Fibroblast of the aortic adventitia (primary cell): ENCODE measurements at regions not wholly inside any gene's neighbourhood (a gene's known extent, or its start where the extent isn't known, plus 50 kb on each side); places are given as distances from the start of the nearest gene placed in this dataset.

Experiments
- DNase-seq: peaks from one replicate; pipeline ENCODE4 v3.0.0-alpha.2; 2010; ENCODE audit warnings: low read depth
- H3K4me3 ChIP-seq: 2 replicates; pipeline ENCODE4 v1.5.1; 2011; ENCODE audit warnings: low read depth, mild to moderate bottlenecking, control low read depth, low read length, moderate library complexity
- TF ChIP-seq, protein P1 (sequence below): IDR thresholded peaks from 2 replicates; pipeline ENCODE4 v1.5.1; 2011; ENCODE audit warnings: mild to moderate bottlenecking, low read length, control low read depth, inconsistent platforms; ENCODE audit not compliant: insufficient read depth

DNA sequence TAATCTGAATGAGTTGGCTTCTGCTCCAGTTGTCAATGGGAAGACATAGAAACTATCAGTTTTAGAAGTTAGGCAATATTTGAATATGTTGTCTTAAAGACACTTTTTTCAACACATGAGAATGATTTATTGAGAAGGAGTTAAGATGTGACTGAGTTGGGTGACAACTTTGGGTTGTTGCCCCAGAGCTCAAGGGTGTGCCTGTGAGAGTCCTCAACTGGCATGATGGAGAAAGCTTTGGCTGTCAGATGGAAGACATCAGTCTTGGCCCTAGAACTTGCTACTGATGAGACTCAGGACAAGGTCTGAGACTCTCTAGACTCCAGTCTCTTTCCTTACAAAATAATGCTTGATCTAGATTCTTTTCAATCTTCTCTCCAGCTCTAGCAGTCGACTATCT, 69.0 kb upstream of the CTAGE1 start:
- H3K4me3 ChIP-seq, result no peak overlapping the region
- TF ChIP-seq, protein P1, sequence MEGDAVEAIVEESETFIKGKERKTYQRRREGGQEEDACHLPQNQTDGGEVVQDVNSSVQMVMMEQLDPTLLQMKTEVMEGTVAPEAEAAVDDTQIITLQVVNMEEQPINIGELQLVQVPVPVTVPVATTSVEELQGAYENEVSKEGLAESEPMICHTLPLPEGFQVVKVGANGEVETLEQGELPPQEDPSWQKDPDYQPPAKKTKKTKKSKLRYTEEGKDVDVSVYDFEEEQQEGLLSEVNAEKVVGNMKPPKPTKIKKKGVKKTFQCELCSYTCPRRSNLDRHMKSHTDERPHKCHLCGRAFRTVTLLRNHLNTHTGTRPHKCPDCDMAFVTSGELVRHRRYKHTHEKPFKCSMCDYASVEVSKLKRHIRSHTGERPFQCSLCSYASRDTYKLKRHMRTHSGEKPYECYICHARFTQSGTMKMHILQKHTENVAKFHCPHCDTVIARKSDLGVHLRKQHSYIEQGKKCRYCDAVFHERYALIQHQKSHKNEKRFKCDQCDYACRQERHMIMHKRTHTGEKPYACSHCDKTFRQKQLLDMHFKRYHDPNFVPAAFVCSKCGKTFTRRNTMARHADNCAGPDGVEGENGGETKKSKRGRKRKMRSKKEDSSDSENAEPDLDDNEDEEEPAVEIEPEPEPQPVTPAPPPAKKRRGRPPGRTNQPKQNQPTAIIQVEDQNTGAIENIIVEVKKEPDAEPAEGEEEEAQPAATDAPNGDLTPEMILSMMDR, result no peak
- DNase-seq, result no peak

DNA sequence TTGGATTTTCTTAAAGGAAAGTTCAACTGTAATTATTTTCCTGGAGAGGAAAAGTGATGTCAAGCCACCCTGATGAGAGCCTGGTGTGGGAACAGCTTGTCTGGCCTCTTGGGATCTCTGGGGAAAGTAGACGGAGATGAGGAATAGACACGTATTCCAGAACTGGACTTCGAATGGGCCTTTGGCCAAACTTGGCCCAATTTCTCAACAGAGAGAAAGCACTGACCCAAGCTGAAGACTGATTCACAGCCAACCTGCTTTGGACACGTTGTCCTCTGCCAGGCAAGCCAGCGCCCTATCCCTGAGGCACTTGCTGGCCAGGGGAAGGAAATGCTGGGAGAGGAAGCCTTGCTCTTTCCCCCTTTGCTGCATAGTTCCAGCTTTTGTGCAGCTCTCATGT, 70.8 kb upstream of the CTAGE1 start:
- peak; percentile 71 for DNase-seq
- TF ChIP-seq, protein P1, result no peak
- no peak overlapping the region for H3K4me3 ChIP-seq

DNA sequence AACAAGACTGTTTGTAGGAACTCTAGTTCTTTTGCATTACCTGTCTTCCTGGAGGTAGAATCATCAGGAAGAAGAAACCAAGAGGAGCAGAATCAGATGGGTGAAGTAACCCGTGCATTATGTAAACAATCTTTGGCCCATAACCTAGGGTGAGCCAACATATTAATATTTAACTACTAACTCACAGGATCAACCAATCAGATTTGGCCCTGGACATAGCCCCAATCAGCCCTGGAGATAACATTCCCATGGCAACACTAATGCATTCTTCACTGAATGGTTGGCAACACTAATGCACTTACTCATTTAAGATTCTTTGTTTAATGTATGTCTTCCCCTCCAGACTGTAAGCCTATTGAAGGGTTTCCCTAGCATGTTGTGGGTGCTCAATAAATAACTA, 72.0 kb upstream of the CTAGE1 start:
- peak; percentile 51 for DNase-seq
- TF ChIP-seq, protein P1, result no peak
- no peak overlapping the region for H3K4me3 ChIP-seq

DNA sequence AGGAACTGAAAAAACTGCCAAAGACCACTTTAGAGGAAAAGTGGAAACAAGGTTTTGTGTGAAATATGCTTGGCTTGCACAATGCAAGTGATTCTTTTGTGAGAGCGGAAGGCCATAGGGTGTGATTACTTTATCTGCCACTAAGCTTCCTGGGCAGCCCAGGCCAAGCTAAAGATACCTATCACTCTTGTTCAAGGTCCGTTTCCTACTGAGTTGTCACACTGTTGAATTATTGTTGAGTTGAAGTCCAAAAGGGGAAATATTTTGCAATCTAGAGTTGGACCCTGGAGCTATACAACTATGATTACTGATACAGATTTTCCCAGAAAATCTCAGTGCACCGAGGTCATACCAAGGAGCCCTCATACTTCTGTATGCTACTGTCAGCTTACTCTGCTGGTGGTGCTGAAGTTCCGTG, 72.7 kb upstream of the CTAGE1 start:
- no peak for DNase-seq
- H3K4me3 ChIP-seq, result no peak overlapping the region
- TF ChIP-seq, protein P1, result no peak

DNA sequence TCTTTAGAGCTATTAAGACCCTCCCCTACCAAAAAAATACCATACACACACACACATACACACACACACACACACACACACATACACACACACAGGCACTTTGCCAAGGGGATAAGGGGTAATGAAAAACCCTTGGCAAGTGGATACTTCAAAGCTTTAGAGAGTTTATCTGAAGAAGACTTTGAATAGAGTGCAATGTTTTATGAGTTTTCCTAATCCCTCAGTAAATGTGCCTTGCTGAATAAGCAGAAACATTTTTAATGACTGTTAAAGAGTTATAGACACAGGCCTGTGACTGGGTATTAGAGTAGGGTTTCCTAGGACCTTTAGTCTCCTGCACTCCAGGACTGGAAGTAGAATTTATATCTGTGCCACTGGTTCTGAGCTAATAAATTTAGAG, 75.5 kb upstream of the CTAGE1 start:
- no peak overlapping the region for H3K4me3 ChIP-seq
- TF ChIP-seq, protein P1, result no peak
- no peak for DNase-seq

DNA sequence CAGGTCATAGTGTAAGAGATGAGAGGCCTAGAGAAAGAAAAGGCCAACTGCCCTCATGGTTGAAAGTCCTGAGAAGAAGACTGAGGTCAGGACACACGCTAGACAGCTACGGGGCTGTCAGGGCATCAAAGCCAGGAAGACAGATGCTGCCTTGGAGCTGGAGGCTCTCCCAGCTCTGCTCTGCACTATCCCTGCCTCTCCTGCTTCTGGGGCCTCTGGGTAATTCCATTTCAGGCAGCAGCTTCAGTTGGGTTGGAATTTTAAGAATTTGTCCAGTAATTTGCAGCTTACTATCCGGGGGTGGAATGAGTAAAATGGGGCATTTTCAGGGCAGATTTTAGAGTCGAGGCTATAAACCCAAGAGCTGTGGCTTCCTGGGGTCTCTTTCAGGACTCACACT, 76.2 kb upstream of the CTAGE1 start:
- H3K4me3 ChIP-seq, result no peak overlapping the region
- peak; percentile 52 for DNase-seq
- TF ChIP-seq, protein P1, result no peak

DNA sequence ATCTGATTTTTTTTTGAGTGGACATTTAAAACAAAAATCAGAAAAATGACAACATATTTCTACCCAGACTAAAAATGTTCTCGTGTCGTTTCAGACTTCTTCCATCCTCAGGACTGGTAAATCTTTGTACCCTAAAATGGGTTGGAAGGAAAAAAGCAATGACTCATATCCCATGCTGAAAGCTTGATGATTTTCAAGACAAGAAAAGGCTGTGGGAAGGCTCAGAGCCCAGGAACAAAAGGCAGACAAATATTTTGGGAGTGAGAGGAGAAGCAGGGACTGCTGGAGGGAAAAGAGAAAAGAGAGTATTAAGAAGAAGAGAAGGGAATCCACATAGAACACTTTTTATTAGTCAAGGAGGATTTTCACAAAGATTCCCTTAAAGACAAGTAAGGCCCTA, 77.1 kb upstream of the CTAGE1 start:
- peak; percentile 89 for DNase-seq
- TF ChIP-seq, protein P1, result no peak
- H3K4me3 ChIP-seq, result no peak overlapping the region
